Amniotic stem cell (primary cell): ENCODE measurements at regions not wholly inside any gene's neighbourhood (a gene's known extent, or its start where the extent isn't known, plus 50 kb on each side); places are given as distances from the start of the nearest gene placed in this dataset.

Source experiments
- DNase-seq: peaks from one replicate; lab custom pipeline; 2025; lab: John Stamatoyannopoulos, UW

DNA sequence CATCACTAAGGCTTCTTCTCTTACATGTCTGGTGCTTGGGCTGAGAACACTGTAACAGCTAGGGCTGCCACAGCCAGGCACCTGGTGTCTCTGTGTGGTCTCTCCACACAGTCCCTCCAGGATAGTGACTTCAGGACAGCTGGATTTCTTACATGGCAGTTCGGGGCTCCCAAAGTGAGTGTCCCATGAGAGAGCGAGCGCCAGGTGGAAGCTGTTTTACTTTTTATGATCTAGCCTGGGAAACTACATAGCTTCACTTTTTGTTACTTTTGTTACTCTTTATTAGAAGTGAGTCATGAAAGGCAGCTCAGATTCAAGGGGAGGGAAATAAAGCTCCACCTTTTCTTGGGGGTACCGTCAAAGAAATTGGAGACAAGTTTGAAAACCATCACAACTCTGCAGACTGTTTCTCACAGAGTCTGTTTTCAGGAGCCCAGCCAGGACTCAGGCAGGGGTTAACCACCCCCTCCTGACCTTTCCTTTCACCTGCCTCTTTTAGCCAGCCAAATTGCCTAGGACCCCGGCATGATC, 373.0 kb downstream of the MID1IP1 start:
- DNase-seq: no peak

DNA sequence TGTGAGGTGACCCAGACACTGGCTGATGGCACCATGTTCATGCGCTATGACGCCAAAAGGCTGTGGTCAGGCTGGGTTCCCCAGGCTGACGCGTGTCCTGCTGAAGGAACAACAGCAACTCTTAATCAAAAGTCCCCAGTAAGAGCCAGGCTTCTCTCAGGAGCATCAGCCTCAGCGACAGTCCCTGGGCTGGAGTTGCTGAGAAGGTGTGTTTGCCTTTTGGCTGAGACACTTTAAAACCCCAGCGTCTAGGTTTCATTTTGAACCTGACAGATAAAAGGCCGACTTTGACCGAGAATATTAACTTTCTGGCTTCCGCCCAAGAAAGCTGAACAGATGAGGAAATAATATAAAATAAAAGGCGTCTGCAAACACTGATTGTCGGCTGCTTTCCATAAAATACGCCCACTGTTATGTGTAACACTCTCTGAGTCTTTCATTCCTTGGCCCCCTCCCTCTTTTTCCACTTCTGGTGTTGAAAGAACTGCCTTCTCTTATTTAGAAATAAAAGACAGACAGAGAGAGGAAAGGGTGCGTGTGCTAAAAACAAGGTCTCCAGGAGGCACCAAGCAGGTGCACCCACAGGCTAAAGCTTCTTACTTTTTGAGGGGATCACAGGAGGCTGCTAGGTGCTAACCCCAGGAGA, 373.6 kb downstream of the MID1IP1 start:
- no peak for DNase-seq

DNA sequence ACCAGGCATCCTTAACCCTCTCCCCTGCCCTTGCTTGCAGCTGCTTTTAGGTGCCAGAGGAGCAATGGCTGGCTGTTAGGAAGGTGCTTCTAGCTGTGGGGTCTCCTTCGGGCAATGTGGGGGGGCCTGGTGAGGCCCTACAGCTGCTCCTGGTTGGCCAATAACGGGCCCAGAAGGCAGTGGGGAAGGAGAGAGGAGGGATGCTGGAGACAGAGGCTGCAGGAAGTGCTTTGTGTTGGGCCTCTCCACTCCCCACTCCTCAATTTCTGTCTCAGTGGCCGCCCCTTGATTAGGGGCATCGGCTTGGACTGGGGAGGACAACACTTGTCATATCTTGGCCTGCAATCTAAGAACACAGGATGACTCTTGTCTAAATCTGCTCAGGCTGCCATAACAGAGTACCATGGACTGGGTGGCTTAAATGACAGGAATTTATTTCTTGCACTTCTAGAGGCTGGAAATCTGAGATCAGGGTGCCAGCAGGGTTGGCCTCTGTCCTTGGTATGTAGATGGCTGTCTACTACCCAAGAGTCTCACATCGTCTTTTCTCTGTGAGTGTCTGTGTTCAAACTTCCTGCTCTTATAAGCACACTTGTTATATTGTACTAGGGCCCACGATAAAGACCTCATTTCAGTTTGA, 374.3 kb downstream of the MID1IP1 start:
- no peak for DNase-seq

DNA sequence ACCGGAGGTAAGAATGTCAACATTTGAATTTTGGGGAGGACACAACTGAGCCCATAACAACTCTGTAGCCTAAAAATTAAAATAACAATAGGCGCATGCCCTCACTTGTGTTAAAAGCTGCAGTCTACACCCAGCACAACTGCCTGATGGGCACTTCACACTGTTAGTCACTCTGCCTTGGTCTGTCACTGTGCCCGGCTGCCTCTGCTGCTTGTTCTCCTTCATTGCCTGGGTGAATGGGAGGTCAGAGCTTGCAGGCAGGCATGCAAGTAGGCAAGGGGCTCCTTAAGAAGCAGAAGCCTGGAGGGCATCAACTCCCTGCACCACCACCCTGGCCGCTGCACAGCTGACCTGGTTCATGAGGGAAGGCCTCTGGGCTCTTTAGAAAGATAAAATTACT, 374.8 kb downstream of the MID1IP1 start:
- no peak for DNase-seq

DNA sequence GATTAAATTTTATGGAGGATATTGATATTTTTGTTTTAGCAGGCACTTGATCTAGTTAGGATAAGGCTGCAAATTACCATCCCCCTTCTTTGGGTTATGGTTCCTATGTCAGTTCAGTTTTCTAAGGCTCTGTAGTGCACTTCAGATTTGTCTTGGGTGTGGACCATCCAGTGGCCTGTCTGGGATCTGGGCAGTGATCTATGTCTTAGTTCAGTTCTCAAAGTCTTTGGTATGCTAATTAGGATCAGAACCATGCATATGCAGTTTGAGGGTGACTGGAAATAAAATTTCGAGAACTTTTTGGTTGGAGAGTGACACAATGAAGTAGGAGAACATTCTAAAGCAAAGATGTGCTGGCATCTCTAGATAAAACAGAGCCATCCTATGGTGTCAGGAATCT, 388.2 kb downstream of the MID1IP1 start:
- no peak for DNase-seq

DNA sequence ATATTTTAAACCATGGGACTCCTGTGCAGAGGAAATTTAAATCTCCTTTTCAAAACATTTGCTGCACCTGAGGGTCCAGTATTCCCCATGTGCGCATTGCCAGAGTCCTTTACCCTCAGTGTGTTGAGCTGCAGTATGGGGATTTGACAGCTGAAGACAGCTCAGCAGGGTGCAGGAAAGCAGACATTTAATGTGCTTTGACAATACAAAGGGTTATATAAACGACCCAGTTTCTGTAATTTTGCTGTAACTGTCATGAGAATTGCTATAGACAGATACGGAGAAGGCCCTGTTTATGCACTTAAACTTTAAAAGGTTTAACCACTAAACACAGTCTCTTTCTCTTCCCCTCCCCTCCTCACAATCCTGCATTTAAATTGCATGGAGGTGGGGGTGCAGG, 393.4 kb downstream of the MID1IP1 start:
- no peak for DNase-seq

DNA sequence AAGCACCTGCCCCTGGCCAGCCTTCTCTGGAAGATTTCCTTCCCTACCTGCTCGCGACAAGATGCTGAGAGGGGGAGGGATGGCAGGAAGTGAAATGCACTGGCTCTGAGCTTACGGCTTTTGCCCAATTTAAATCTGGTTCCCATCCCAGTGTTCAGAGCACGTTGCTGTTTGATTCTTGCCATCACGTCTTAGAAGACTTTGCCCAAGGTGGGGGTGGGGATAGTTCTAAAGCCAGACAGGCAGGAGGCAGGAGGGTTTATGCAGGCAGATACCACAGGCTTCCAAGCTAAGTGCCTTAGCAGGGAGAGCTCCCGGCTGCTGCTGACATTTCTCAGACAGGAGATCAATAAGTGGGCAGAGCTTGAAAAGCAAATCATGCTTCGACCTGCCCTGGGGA, 393.9 kb downstream of the MID1IP1 start:
- no peak for DNase-seq

DNA sequence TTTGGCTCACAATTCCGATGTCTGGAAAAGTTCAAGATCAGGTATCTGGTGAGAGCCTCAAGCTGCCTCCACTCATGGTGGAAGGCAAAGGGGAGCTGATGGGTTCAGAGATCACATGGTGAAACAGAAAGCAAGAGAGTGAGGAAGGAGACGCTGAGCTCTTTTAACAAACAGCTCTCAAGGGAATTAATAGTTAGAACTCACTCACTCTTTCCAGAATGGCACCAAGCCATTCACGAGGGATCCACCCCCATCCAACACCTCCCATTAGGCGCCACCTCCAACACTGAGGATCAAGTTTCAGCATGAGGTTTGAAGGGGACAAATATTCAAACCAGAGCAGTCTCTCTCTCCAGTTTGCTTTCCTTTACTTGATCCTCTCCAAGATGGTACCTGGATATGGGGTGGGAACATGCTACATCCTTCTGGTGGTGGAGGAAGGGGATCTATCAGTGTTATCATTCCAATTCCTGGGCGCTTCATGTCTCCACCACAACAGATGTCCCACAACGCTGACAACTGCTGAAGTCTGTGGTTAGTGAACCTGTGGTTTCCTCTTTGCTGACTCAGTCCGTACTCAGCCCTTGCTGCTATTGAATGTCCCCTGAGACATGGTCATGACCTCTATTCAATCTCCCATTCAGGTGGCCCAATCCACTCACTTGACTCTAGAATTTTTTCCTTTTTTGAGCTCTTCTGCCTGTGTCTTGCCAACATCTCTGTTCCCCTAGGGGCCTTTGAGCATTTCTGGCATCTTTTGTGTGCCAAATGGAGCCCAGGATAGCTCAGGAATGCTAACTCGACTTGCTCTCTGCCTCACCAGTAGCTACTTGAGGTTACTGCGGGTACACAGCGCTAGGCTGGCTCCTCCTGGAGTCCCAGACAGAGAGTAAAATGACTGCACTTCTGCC, 395.2 kb downstream of the MID1IP1 start:
- no peak for DNase-seq

DNA sequence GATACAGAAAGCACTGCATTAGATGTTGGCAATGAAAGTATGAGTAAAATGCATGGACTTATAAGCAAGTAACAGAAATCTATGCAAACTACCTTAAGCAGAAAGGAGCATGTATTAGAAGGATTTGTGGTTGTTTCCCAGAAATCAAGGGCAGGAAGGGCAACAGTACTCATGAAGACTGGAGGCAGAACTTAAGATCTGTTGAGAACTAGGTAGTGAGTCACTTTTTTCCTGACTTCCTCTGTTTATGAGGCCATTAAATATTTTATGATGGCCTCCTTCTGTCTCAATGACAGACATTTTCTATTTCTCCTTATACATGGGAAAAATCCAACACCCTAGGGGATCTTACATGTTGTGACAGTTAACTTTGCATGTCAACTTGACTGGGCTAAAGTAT, 398.2 kb downstream of the MID1IP1 start:
- no peak for DNase-seq

DNA sequence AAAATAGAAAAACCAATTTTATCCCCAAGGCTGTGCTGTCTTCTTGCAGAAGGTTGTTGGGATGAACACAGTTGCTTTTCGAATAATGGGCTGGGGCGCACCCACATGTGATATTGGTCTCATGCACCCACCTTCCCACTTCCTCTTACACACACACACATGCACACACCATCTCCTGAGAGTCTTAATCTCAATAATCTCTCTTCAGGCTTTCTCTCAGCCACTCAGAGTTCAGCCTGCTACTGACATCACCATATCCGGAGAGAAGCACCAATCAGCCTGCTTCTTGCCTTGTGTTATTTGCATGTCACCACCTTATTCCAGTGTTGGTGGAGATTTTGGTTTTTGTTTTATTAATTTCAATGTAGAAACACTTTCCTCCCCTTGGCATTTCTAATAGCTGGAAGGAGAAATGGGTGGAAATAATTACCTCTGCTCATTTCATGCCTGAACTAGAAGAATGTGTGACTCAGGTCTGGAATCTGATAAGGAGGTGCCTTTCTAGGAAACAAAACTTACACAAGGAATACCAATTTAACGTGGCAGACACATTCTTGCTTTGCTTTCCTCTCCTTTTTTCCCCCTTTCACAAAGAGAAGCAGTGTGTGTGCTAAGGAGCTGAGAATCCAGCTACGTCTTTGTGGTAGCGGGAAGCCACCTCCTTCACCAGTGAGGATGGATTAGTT, 400.2 kb downstream of the MID1IP1 start:
- no peak for DNase-seq

DNA sequence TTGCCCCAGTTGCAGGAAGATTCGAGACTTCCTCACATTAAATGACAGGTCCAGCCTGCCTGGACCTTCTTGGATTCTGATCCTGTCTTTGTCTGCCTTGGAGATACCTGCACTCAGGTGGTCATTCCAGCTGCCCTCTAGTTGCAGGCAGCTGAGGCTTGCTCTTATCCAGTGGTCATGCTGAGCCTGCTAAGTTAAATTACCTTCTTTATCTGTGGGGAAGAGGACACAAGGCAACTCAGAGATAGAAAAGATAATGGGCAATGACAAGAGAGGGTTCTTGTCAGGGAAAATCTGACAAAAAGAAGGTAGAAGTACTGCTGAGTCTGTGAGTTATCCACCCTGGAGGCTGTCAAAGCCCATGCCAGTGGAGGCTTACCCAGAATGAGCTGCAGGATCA, 401.4 kb downstream of the MID1IP1 start:
- DNase-seq: no peak

DNA sequence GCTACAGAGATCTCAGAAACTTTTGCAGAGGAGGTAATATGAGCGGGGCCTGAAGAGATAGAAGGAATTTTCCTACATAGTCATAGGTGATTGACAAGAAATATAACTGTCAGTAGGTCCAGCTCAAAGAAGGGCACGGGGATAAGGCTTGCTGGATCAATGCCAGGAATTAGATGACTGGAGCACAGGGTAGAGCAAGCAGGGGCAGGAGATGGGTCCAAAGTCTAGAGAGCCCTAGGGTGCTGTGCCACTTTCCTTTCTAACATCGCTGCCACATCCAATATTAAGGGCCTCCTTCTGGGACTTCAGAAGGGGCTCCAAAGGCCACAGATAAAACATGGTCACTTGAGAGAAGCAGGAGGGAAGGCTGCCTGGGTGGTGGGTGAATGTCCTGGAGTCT, 402.2 kb downstream of the MID1IP1 start:
- DNase-seq: no peak

DNA sequence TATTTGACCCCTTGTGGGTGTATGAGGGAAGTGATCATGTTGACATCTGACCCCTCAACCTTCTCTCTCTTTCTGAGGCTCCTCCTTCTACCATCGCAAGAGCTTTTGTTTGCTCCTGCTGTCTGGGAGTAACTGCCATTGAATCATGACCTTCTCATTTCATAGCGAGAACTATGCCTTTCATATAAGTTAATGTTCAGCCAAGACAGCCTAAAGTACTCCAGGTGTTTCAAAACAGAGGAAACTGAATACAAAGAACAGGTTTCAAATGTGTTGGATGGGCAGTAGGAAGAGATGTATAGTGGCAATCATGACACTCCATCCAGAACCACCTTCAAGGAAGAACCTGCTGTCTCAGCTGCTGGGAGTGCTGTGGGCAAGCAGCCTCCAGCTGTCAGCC, 403.1 kb downstream of the MID1IP1 start:
- DNase-seq: no peak

DNA sequence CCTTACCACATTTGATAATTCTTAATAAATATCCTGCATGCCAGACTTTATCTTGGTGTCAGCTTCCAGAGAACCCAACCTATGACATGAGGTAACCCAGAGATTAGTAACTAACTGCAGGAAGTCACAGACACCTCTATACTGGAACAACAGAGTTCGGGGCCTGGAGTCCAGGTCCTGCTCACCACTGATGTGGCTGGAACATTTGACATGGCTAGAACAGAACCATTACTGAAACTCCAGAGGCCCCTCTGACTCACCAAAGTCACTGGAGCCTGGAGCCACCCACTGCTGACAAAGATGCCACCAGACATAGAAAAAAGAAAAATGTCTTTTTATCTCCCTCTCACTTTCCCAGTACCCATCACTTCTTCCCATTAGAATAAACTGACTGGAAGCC, 403.7 kb downstream of the MID1IP1 start:
- DNase-seq: no peak

DNA sequence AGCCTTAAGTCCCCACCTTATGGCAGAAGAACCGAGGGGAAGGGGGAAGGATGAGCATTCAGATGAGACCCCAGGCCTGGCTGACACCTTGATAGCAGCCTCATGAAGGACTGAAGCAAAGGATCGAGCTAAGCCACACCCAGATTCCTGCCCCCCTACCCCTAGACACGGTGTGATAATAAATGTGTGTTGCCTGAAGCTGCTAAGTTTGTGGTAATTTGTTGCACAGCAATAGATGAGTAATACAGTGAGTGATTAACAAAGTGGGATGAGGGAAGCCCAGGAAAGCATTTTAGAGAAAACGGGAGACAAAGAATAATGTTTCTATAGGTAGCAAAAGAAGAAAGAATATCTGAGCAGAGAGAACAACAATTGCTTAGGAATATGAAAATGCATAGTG, 404.2 kb downstream of the MID1IP1 start:
- DNase-seq: no peak

DNA sequence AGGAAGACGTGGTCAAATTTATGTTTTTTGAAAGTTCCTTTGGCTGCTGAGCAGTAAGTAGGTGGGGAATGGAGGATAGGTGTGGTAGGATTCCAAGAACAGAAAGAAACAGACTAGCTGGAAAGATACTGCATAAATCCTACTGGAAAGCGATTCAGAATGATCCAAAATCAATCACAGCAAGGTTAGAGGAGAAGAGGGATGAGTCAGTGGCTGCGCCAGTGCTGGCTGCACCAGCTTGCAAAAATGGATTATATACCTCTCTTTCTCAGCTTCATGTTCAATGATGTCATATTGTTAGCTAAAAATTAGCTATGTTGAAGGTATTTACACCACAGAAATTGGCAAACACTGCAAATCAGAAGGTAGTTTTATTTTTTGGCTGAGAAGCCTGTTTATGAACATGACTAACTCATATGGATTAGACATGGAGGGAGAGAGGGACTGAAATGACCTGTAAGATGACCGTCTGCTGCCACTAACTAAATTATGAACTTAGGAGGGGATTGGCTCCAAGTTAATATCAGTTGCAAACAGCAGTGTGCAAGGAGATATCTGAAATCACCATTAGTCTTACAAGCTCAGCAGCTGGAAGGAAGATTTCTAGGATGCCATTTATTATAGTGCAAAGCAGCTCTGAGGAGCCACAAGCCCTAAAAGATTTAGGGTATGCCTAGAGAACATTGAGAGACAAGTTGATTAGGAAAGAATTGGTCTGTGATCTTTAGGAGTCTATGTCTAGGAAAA, 405.3 kb downstream of the MID1IP1 start:
- no peak for DNase-seq

DNA sequence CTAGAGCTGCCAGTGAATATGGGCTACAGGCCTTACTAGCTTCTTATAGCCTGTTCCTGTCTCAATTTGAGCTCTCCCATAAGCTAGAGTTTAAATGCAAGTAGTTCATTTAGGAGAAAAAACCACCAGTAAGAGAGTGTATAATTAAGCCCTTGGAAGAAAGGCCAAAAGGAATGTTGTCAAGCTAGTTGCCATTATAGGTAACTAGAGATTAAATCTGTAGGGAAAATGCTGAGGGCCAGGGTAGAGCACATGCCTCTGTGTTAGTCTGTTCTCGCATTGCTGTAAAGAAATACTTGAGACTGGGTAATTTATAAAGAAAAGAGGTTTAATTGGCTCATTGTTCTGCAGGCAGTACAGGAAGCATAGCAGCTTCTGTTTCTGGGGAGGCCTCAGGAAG, 410.2 kb downstream of the MID1IP1 start:
- no peak for DNase-seq

DNA sequence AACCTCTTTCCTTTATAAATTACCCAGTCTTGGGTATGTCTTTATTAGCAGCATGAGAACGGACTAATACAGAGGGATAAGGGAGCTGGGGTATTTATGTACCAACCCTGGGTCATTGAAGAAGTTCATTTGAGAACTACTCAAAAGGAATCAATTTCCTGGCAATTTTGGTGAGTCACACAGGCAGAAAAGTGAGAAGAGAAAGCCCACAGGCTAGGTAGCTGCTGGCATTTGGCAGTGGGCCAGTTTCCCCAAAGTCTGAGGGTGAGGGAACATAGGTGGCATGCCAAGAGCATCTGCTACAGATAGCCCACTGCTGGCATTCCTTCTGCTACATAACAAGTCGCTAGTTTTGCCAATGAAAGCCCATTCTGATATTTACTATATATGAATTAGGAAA, 411.2 kb downstream of the MID1IP1 start:
- DNase-seq: no peak

DNA sequence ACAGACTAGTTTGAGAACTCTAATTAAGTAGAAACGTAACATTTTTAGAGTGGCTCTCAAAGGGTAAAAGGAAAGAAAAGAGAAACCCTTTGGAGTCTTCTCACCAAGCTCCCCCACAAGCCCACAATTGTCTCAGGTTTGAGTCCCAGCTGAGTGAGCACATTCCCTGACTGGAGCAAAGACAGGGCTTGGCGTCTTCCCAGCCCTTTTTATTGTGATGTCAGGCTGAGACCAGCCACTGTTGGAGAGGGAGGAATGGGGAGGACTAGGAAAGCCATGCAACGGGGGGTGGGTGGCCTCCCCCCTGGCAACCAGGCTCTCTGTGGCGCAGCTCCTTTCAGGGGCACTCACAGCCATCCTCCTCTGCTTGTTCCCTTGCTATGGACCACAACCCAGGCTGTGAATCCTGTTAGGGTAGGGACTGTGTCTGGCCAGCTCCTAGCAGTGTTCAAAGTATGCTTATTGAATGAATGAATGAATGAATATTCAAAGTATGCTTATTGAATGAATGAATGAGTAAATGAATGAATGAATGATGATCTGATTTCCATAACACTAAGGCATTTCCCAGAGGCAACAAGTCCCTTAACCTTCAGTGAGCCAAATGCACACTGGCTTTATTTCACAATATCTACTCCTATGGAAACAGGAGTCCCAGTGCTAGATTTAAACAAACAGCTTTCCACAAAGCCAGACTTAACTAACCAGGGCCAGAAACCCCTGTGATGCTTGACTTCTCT, 413.3 kb downstream of the MID1IP1 start:
- no peak for DNase-seq

DNA sequence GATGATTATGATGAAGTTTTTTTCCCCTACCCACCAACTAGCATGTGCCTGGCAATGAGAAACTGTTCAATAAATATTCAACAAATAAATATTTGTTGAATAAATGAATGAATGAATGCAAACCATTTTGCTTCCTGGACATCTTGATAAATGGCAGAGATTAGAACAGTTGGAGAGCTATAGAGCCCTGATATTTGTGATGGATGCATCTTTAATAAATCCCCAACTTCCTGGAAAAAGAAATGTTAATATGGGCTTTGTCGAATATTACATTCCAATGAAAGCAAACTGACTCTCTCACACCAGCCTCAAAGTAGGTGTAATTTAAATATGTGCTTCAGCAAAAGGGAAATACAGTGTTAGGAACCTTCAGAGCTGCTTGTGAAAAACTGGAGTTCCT, 419.7 kb downstream of the MID1IP1 start:
- DNase-seq: no peak
